OCI-LY7 (cell line): ENCODE measurements at regions not wholly inside any gene's neighbourhood (a gene's known extent, or its start where the extent isn't known, plus 50 kb on each side); places are given as distances from the start of the nearest gene placed in this dataset.

Source experiments
- BruUV-seq: library from RNA; stranded (reverse); fragments of 400-500 nt; replicated peaks from 2 replicates; lab custom pipeline; 2021; lab: Mats Ljungman, UMichigan
- CTCF ChIA-PET: fragments of 300-600 bp; sonication (Branson Sonifier 250); formaldehyde crosslinking; loops from one replicate; lab custom pipeline; 2022; ENCODE audit warnings: antibody characterized with exemption; ENCODE audit not compliant: unreplicated experiment; lab: Charles Lee
- POLR2A ChIA-PET: fragments of 300-600 bp; sonication (Branson Sonifier 250); formaldehyde crosslinking; loops from one replicate; lab custom pipeline; 2022; ENCODE audit warnings: antibody characterized with exemption; lab: Charles Lee
- DNase-seq: peaks from one replicate; pipeline ENCODE4 v3.0.0-alpha.2; 2015; ENCODE audit warnings: low spot score
- H2AFZ ChIP-seq: fragments of 200-600 bp; sonication (generic), shearing (Covaris generic); 2 replicates; pipeline ENCODE4 v1.6.1; 2014; ENCODE audit warnings: mild to moderate bottlenecking, antibody characterized with exemption, low read length, moderate library complexity
- H3K27ac ChIP-seq: fragments of 200-600 bp; sonication (generic); 2 replicates; pipeline ENCODE4 v1.5.1; 2014; ENCODE audit warnings: mixed run types, low read depth, mild to moderate bottlenecking, moderate library complexity, low read length, inconsistent platforms; ENCODE audit not compliant: poor library complexity, severe bottlenecking
- H3K36me3 ChIP-seq: fragments of 200-600 bp; sonication (generic); 2 replicates; pipeline ENCODE4 v1.6.1; 2014; ENCODE audit warnings: mild to moderate bottlenecking, antibody characterized with exemption, low read length, moderate library complexity, mixed read lengths; ENCODE audit not compliant: insufficient read depth
- H3K4me1 ChIP-seq: fragments of 200-600 bp; sonication (generic); 2 replicates; pipeline ENCODE4 v1.5.1; 2014; ENCODE audit warnings: mild to moderate bottlenecking, low read length; ENCODE audit not compliant: insufficient read depth, poor library complexity, severe bottlenecking
- H3K4me2 ChIP-seq: fragments of 200-600 bp; sonication (generic); 2 replicates; pipeline ENCODE4 v1.6.1; 2014; ENCODE audit warnings: mild to moderate bottlenecking, low read length
- H3K4me3 ChIP-seq: fragments of 200-600 bp; sonication (generic); 2 replicates; pipeline ENCODE4 v1.5.1; 2014; ENCODE audit warnings: mild to moderate bottlenecking, low read depth, low read length; ENCODE audit not compliant: poor library complexity, severe bottlenecking
- H3K79me2 ChIP-seq: fragments of 200-600 bp; sonication (generic); 2 replicates; pipeline ENCODE4 v1.6.1; 2016; ENCODE audit warnings: low read depth, mild to moderate bottlenecking, low read length, moderate library complexity, mixed read lengths; ENCODE audit not compliant: insufficient read depth
- H3K9me2 ChIP-seq: fragments of 200-600 bp; sonication (generic); 2 replicates; pipeline ENCODE4 v1.6.1; 2016; ENCODE audit warnings: mild to moderate bottlenecking, low read length, mixed read lengths; ENCODE audit not compliant: insufficient read depth
- H3K9me3 ChIP-seq: fragments of 200-600 bp; sonication (generic); 2 replicates; pipeline ENCODE4 v1.6.1; 2014; ENCODE audit warnings: mild to moderate bottlenecking, mixed run types, low read length, mixed read lengths
- H4K20me1 ChIP-seq: fragments of 200-600 bp; sonication (generic); 2 replicates; pipeline ENCODE4 v1.6.1; 2014; ENCODE audit warnings: mild to moderate bottlenecking, antibody characterized with exemption, low read length, moderate library complexity, mixed read lengths; ENCODE audit not compliant: insufficient read depth
- CTCF ChIP-seq: fragments of 200-600 bp; sonication (generic); conservative IDR thresholded peaks from 2 replicates; pipeline ENCODE4 v1.5.1; 2014; ENCODE audit warnings: mild to moderate bottlenecking, antibody characterized with exemption, low read length, moderate library complexity, mixed read lengths
- EZH2phosphoT487 ChIP-seq: fragments of 200-600 bp; sonication (generic); IDR thresholded peaks from 2 replicates; pipeline ENCODE4 v1.6.1; 2018; ENCODE audit warnings: low read depth, borderline replicate concordance, mild to moderate bottlenecking, mixed run types, antibody characterized with exemption, low read length, moderate library complexity, mixed read lengths
- intact Hi-C: fragments of 100-400 bp; cut with micrococcal nuclease; formaldehyde crosslinking; loops from one replicate; pipeline ENCODE4 v1.10.0; 2022; ENCODE audit not compliant: unreplicated experiment

DNA sequence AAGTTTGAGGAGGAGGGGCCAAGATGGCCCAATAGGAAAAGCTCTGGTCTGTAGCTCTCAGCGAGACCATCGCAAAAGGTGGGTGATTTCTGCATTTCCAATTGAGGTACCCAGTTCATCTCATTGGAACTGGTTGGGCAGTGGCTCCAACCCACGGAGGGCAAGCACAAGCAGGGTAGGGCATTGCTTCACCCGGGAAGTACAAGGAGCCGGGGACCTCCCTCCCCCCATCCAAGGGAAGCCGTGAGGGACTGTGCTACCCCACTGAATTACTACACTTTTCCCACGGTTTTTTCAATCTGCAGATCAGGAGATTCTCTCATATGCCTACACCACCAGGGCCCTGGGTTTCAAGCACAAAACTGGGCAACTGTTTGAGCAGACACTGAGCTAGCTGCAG is 58.0 kb upstream of the EFCAB3 start:
- no TSS peak for BruUV-seq
- ChIA-PET POLR2A (interaction anchor here (0.6 to 0.7 kb wide), 2 partner anchors 31 to 918 kb away, joined by 3 to 4 read pairs; no protein-coding TSS in a partner anchor), CTCF (no interaction called here)

DNA sequence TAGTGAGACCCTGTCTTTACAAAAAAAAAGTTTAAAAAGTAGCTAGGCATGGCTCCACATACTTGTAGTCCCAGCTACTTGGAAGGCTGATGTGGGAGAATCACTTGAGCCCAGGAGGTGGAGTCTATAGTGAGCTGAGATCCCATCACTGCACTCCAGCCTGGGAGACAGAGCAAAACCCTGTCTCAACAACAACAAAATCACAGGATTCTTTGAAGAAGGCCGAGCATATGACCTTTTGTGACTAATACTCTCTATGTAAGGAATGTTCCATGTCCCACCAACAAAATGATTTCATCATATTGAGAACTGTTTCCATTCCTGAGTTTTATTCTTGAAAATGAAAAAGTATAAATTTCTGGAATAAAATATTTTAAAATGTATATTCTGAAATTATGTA is 58.9 kb upstream of the EFCAB3 start:
- no TSS peak for BruUV-seq
- H3K36me3 ChIP-seq = no peaks in the 10 kb centered on the region
- no peaks in the 10 kb centered on the region for H3K79me2 ChIP-seq
- H3K4me2 ChIP-seq = no peak overlapping the region
- intact Hi-C loops = no loop called here
- no peaks in the 10 kb centered on the region for H3K4me1 ChIP-seq
- TF ChIP-seq EZH2phosphoT487 (no peak), CTCF (no peak)
- H3K9me3 ChIP-seq = no peaks in the 10 kb centered on the region
- no peaks in the 10 kb centered on the region for H4K20me1 ChIP-seq
- no peak overlapping the region for H2AFZ ChIP-seq
- H3K27ac ChIP-seq = no peak overlapping the region
- CTCF ChIA-PET = no interaction called here
- POLR2A ChIA-PET = no interaction called here
- DNase-seq = no peak
- H3K9me2 ChIP-seq = no peaks in the 10 kb centered on the region
- H3K4me3 ChIP-seq = no peak overlapping the region

More for the DNA sequence above, 58.0 kb upstream of the EFCAB3 start:
- Histone ChIP-seq H3K79me2 (no peaks in the 10 kb centered on the region), H3K36me3 (no peaks in the 10 kb centered on the region), H3K4me2 (no peak overlapping the region), H3K4me3 (no peak overlapping the region), H4K20me1 (no peaks in the 10 kb centered on the region), H3K9me3 (no peaks in the 10 kb centered on the region), H3K27ac (no peak overlapping the region), H3K4me1 (no peaks in the 10 kb centered on the region), H2AFZ (no peak overlapping the region), H3K9me2 (no peaks in the 10 kb centered on the region)
- TF ChIP-seq EZH2phosphoT487 (no peak), CTCF (no peak)
- intact Hi-C loops = no loop called here
- DNase-seq = no peak

DNA sequence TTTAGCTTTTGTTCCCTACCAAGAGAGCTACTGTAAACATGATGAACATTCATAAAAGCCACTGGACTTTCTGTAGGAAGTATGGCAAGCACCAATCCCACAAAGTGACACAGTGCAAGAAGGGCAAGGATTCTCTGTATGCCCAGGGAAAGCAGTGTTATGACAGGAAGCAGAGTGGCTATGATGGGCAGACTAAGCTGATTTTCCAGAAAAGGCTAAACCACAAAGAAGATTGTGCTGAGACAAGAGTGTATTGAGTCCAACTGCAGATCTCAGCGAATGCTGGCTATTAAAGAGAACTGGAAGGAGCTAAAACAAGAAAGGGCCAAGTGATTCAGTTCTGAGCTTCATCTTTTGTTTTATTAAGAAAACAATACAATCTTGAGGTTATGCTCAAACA is 60.5 kb upstream of the EFCAB3 start:
- CTCF ChIA-PET = no interaction called here
- TF ChIP-seq EZH2phosphoT487 = no peak
- no peak for TF ChIP-seq CTCF

More for the DNA sequence above, 60.5 kb upstream of the EFCAB3 start:
- Histone ChIP-seq H2AFZ (no peak overlapping the region), H3K27ac (no peak overlapping the region), H3K4me1 (no peaks in the 10 kb centered on the region), H3K79me2 (no peaks in the 10 kb centered on the region), H4K20me1 (no peaks in the 10 kb centered on the region), H3K9me3 (no peaks in the 10 kb centered on the region), H3K4me2 (no peak overlapping the region), H3K9me2 (no peaks in the 10 kb centered on the region), H3K36me3 (no peaks in the 10 kb centered on the region), H3K4me3 (no peak overlapping the region)
- no TSS peak for BruUV-seq
- no peak for DNase-seq
- intact Hi-C loops = no loop called here
- POLR2A ChIA-PET = no interaction called here
